GM18861 (cell line): ENCODE measurements at regions not wholly inside any gene's neighbourhood (a gene's known extent, or its start where the extent isn't known, plus 50 kb on each side); places are given as distances from the start of the nearest gene placed in this dataset.
A peak's percentile ranks its signal among the peaks of the same experiment; 100 is the strongest.
"Not testable (repeated sequence)": the region's sequence is repeated elsewhere in the genome, so short reads cannot be mapped to it uniquely, and the experiment has no call there.

ENCODE experiments used
- ATAC-seq: cut with Tn5 transposase; IDR thresholded peaks from one replicate; pipeline ENCODE4 v1.9.1; 2021; ENCODE audit not compliant: unreplicated experiment

- peak; percentile 68 for ATAC-seq
Observed at GRCh38 chr21:5065240-5066211, 5455.9 kb upstream of the TPTE start.

GRCh38 chr21:5066682-5067251 lies 5454.6 kb upstream of the TPTE start:
- ATAC-seq, result not testable (repeated sequence)

- ATAC-seq, result not testable (repeated sequence)
Observed at GRCh38 chr21:5067326-5068048, 5453.9 kb upstream of the TPTE start.

- ATAC-seq, result not testable (repeated sequence)
Observed at GRCh38 chr21:5068649-5069048, 5452.7 kb upstream of the TPTE start.

GRCh38 chr21:5071180-5071579 lies 5450.2 kb upstream of the TPTE start:
- not testable (repeated sequence) for ATAC-seq

- ATAC-seq, result not testable (repeated sequence)
Observed at GRCh38 chr21:5076854-5077253, 5444.5 kb upstream of the TPTE start.

- ATAC-seq, result not testable (repeated sequence)
Observed at GRCh38 chr21:5079361-5079760, 5442.0 kb upstream of the TPTE start.

GRCh38 chr21:5080015-5080414 lies 5441.4 kb upstream of the TPTE start:
- not testable (repeated sequence) for ATAC-seq

- not testable (repeated sequence) for ATAC-seq
Observed at GRCh38 chr21:5084246-5084645, 5437.1 kb upstream of the TPTE start.

GRCh38 chr21:5085456-5085855 lies 5435.9 kb upstream of the TPTE start:
- ATAC-seq, result not testable (repeated sequence)

- not testable (repeated sequence) for ATAC-seq
Observed at GRCh38 chr21:5086416-5086815, 5435.0 kb upstream of the TPTE start.

GRCh38 chr21:5088820-5089219 lies 5432.6 kb upstream of the TPTE start:
- not testable (repeated sequence) for ATAC-seq

- not testable (repeated sequence) for ATAC-seq
Observed at GRCh38 chr21:5089399-5090089, 5431.8 kb upstream of the TPTE start.

GRCh38 chr21:5090132-5091079 lies 5431.0 kb upstream of the TPTE start:
- not testable (repeated sequence) for ATAC-seq

- not testable (repeated sequence) for ATAC-seq
Observed at GRCh38 chr21:5091274-5091673, 5430.1 kb upstream of the TPTE start.

GRCh38 chr21:5095628-5096027 lies 5425.8 kb upstream of the TPTE start:
- not testable (repeated sequence) for ATAC-seq

GRCh38 chr21:5098010-5098743 lies 5423.2 kb upstream of the TPTE start:
- ATAC-seq, result not testable (repeated sequence)

GRCh38 chr21:5100604-5101174 lies 5420.7 kb upstream of the TPTE start:
- ATAC-seq, result not testable (repeated sequence)

GRCh38 chr21:5101749-5102148 lies 5419.6 kb upstream of the TPTE start:
- ATAC-seq, result peak; percentile 35
